ENCODE measurements at regions not wholly inside any gene's neighbourhood (a gene's known extent, or its start where the extent isn't known, plus 50 kb on each side); places are given as distances from the start of the nearest gene placed in this dataset.

- in situ Hi-C loops (cut with MboI; ENCODE audit: low sequenced_read_pairs): no loop called here
These were observed 140.5 kb upstream of the TNFAIP3 start for GRCh38 chr6:137726582-137726981.

- in situ Hi-C loops (cut with MboI; ENCODE audit: low sequenced_read_pairs): no loop called here
These were observed 139.8 kb upstream of the TNFAIP3 start for GRCh38 chr6:137727216-137727765.

- in situ Hi-C loops (cut with MboI; ENCODE audit: low sequenced_read_pairs): no loop called here
These were observed 138.4 kb upstream of the TNFAIP3 start for GRCh38 chr6:137728386-137729349.

GRCh38 chr6:137729866-137730629 is 137.0 kb upstream of the TNFAIP3 start:
- in situ Hi-C loops (cut with MboI; ENCODE audit: low sequenced_read_pairs): no loop called here

GRCh38 chr6:137731600-137731959 is 135.5 kb upstream of the TNFAIP3 start:
- in situ Hi-C loops (cut with MboI; ENCODE audit: low sequenced_read_pairs): no loop called here

GRCh38 chr6:137731960-137732616 is 135.0 kb upstream of the TNFAIP3 start:
- in situ Hi-C loops (cut with MboI; ENCODE audit: low sequenced_read_pairs): no loop called here

GRCh38 chr6:137733372-137733771 is 133.7 kb upstream of the TNFAIP3 start:
- in situ Hi-C loops (cut with MboI; ENCODE audit: low sequenced_read_pairs): no loop called here

GRCh38 chr6:137734005-137734874 is 132.8 kb upstream of the TNFAIP3 start:
- in situ Hi-C loops (cut with MboI; ENCODE audit: low sequenced_read_pairs): no loop called here

GRCh38 chr6:137734875-137735182 is 132.2 kb upstream of the TNFAIP3 start:
- in situ Hi-C loops (cut with MboI; ENCODE audit: low sequenced_read_pairs): no loop called here

GRCh38 chr6:137736048-137736818 is 130.8 kb upstream of the TNFAIP3 start:
- in situ Hi-C loops (cut with MboI; ENCODE audit: low sequenced_read_pairs): no loop called here

GRCh38 chr6:137736911-137737310 is 130.1 kb upstream of the TNFAIP3 start:
- in situ Hi-C loops (cut with MboI; ENCODE audit: low sequenced_read_pairs): no loop called here

- in situ Hi-C loops (cut with MboI; ENCODE audit: low sequenced_read_pairs): no loop called here
These were observed 129.0 kb upstream of the TNFAIP3 start for GRCh38 chr6:137737836-137738596.

GRCh38 chr6:137738931-137739504 is 128.0 kb upstream of the TNFAIP3 start:
- in situ Hi-C loops (cut with MboI; ENCODE audit: low sequenced_read_pairs): no loop called here

- in situ Hi-C loops (cut with MboI; ENCODE audit: low sequenced_read_pairs): no loop called here
These were observed 127.5 kb upstream of the TNFAIP3 start for GRCh38 chr6:137739544-137739943.

GRCh38 chr6:137740091-137740755 is 126.8 kb upstream of the TNFAIP3 start:
- in situ Hi-C loops (cut with MboI; ENCODE audit: low sequenced_read_pairs): no loop called here

- in situ Hi-C loops (cut with MboI; ENCODE audit: low sequenced_read_pairs): no loop called here
These were observed 125.9 kb upstream of the TNFAIP3 start for GRCh38 chr6:137740967-137741761.

- in situ Hi-C loops (cut with MboI; ENCODE audit: low sequenced_read_pairs): no loop called here
These were observed 123.6 kb upstream of the TNFAIP3 start for GRCh38 chr6:137743493-137743892.
